DOHH2 (cell line): ENCODE measurements at regions not wholly inside any gene's neighbourhood (a gene's known extent, or its start where the extent isn't known, plus 50 kb on each side); places are given as distances from the start of the nearest gene placed in this dataset.

Source experiments
- EZH2phosphoT487 ChIP-seq: fragments of 200-600 bp; sonication (generic); IDR thresholded peaks from 2 replicates; pipeline ENCODE4 v1.6.1; 2017; ENCODE audit warnings: borderline replicate concordance, mild to moderate bottlenecking, antibody characterized with exemption, low read length, moderate library complexity, mixed read lengths
- TF ChIP-seq, protein P1 (sequence below): fragments of 200-600 bp; sonication (generic); IDR thresholded peaks from one replicate; pipeline ENCODE4 v1.5.1; 2014; ENCODE audit warnings: antibody characterized with exemption, mild to moderate bottlenecking, low read depth, low read length; ENCODE audit not compliant: poor library complexity, severe bottlenecking

DNA sequence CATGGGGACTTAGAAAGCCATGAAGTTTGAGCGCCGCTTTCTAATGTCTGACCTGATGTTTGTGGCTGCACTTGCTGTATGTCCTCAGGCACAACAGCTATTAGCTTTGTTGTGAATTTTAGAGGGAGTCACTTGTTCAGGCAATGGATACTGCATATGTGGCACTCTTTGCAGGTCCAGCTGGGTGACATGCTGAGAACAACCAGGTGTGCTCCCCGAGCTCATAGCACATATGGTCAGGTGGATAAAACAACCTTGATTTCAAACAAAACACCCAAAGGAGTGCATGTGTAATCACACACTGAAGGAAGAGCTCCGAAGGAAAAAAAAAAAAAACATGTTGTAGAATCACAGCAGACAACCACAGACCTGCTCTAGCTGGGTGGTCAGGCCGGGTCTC lies 178.6 kb downstream of the BACH1 start:
- TF ChIP-seq, protein P1, sequence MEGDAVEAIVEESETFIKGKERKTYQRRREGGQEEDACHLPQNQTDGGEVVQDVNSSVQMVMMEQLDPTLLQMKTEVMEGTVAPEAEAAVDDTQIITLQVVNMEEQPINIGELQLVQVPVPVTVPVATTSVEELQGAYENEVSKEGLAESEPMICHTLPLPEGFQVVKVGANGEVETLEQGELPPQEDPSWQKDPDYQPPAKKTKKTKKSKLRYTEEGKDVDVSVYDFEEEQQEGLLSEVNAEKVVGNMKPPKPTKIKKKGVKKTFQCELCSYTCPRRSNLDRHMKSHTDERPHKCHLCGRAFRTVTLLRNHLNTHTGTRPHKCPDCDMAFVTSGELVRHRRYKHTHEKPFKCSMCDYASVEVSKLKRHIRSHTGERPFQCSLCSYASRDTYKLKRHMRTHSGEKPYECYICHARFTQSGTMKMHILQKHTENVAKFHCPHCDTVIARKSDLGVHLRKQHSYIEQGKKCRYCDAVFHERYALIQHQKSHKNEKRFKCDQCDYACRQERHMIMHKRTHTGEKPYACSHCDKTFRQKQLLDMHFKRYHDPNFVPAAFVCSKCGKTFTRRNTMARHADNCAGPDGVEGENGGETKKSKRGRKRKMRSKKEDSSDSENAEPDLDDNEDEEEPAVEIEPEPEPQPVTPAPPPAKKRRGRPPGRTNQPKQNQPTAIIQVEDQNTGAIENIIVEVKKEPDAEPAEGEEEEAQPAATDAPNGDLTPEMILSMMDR: no peak
- TF ChIP-seq EZH2phosphoT487: no peak
